SK-N-SH (cell line): ENCODE measurements at regions not wholly inside any gene's neighbourhood (a gene's known extent, or its start where the extent isn't known, plus 50 kb on each side); places are given as distances from the start of the nearest gene placed in this dataset.

Experiments
- CTCF ChIA-PET: fragments of 300-600, 350-600 bp; formaldehyde crosslinking; extraction: SDS; loops from one replicate; lab custom pipeline; 2021; lab: Yijun Ruan, JAX
- POLR2A ChIA-PET: fragments of 350-600 bp; sonication (Branson Sonifier 250); formaldehyde crosslinking; extraction: SDS; loops from one replicate; lab custom pipeline; 2020; ENCODE audit warnings: antibody characterized with exemption, inconsistent platforms; lab: Yijun Ruan, JAX
- DNase-seq: peaks from one replicate; pipeline ENCODE4 v3.0.0; 2012
- H2AFZ ChIP-seq: fragments of 200-600 bp; sonication (generic); 2 replicates; pipeline ENCODE4 v1.8.1; 2016; ENCODE audit warnings: antibody characterized with exemption, mild to moderate bottlenecking, low read depth
- H3F3A ChIP-seq: fragments of 200-600 bp; sonication (generic); replicated peaks from 2 replicates; pipeline ENCODE3; 2016; ENCODE audit warnings: antibody characterized with exemption, mild to moderate bottlenecking; ENCODE audit not compliant: insufficient read depth
- H3K27ac ChIP-seq, 2 experiments: fragments of 200-500 bp in 1 of 2; fragments of 200-600 bp in 1 of 2; sonication (Bioruptor generic) in 1 of 2; sonication (generic), shearing (Covaris generic) in 1 of 2; 2 replicates each; pipeline versions ENCODE4 v1.5.1 to v1.6.1; 2014 to 2016; ENCODE audit warnings: low read depth in 2 of 2, inconsistent platforms in 1 of 2, low read length in 1 of 2, mild to moderate bottlenecking in 1 of 2, mixed read lengths in 1 of 2
- H3K27me3 ChIP-seq: fragments of 200-600 bp; sonication (generic), shearing (Covaris generic); 2 replicates; pipeline ENCODE4 v1.6.1; 2016; ENCODE audit warnings: mixed run types; ENCODE audit not compliant: insufficient read depth
- H3K36me3 ChIP-seq, 2 experiments: fragments of 200-500 bp in 1 of 2; fragments of 200-600 bp in 1 of 2; sonication (Bioruptor generic) in 1 of 2; sonication (generic) in 1 of 2; replicated peaks in 1 of 2; 2 replicates each; pipeline versions ENCODE3 to v1.5.1; 2014 to 2016; ENCODE audit warnings: low read length in 1 of 2, mild to moderate bottlenecking in 1 of 2; ENCODE audit not compliant: insufficient read depth in 2 of 2, control insufficient read depth in 1 of 2
- H3K4me1 ChIP-seq, 2 experiments: fragments of 200-500 bp in 1 of 2; fragments of 200-600 bp in 1 of 2; sonication (Bioruptor generic) in 1 of 2; sonication (generic), shearing (Covaris generic) in 1 of 2; 2 replicates each; pipeline versions ENCODE4 v1.5.1 to v1.6.1; 2014 to 2016; ENCODE audit warnings: low read depth in 1 of 2, low read length in 1 of 2, mixed run types in 1 of 2; ENCODE audit not compliant: insufficient read depth in 2 of 2, control insufficient read depth in 1 of 2
- H3K4me2 ChIP-seq: fragments of 200-600 bp; sonication (generic), shearing (Covaris generic); 2 replicates; pipeline ENCODE4 v1.6.1; 2017; ENCODE audit warnings: mixed run types
- H3K4me3 ChIP-seq, 2 experiments: fragments of 200-500 bp in 1 of 2; fragments of 200-600 bp in 1 of 2; sonication (Bioruptor generic) in 1 of 2; sonication (generic), shearing (Covaris generic) in 1 of 2; 2 replicates each; pipeline versions ENCODE4 v1.5.1 to v1.8.1; 2014 to 2016; ENCODE audit warnings: low read depth in 2 of 2, inconsistent platforms in 1 of 2, low read length in 1 of 2, mild to moderate bottlenecking in 1 of 2, mixed read lengths in 1 of 2, moderate library complexity in 1 of 2
- H3K79me2 ChIP-seq: fragments of 200-600 bp; sonication (generic); 2 replicates; pipeline ENCODE4 v1.8.1; 2017; ENCODE audit warnings: mild to moderate bottlenecking; ENCODE audit not compliant: insufficient read depth
- H3K9ac ChIP-seq: fragments of 200-600 bp; sonication (generic); 2 replicates; pipeline ENCODE4 v1.6.1; 2017; ENCODE audit warnings: mixed run types
- H3K9me2 ChIP-seq: fragments of 200-600 bp; sonication (generic); 2 replicates; pipeline ENCODE4 v1.6.1; 2017; ENCODE audit warnings: mixed run types
- H3K9me3 ChIP-seq: fragments of 200-600 bp; sonication (generic); 2 replicates; pipeline ENCODE4 v1.6.1; 2017; ENCODE audit warnings: mixed run types, mild to moderate bottlenecking, moderate library complexity
- H4K20me1 ChIP-seq: fragments of 200-600 bp; sonication (generic); 2 replicates; pipeline ENCODE4 v1.6.1; 2017; ENCODE audit warnings: mild to moderate bottlenecking, mixed run types; ENCODE audit not compliant: insufficient read depth
- CTCF ChIP-seq: fragments of 200-600 bp; sonication (generic); IDR thresholded peaks from 2 replicates; pipeline ENCODE4 v1.6.1; 2017; ENCODE audit warnings: antibody characterized with exemption, mild to moderate bottlenecking, moderate library complexity
- EZH2phosphoT487 ChIP-seq: fragments of 200-600 bp; sonication (generic); IDR thresholded peaks from 2 replicates; pipeline ENCODE4 v1.6.1; 2017; ENCODE audit warnings: low read depth, mixed run types, mild to moderate bottlenecking, antibody characterized with exemption, moderate library complexity, borderline replicate concordance
- FOXM1 ChIP-seq: IDR thresholded peaks from 2 replicates; pipeline ENCODE4 v1.4.0; 2012; ENCODE audit warnings: low read depth, mild to moderate bottlenecking
- GATA2 ChIP-seq: sonication (generic); formaldehyde crosslinking; IDR thresholded peaks from 2 replicates; pipeline ENCODE4 v1.5.0; 2020; ENCODE audit warnings: mild to moderate bottlenecking, missing genetic modification reagents
- IRF3 ChIP-seq: fragments of 150-350 bp; IDR thresholded peaks from 2 replicates; pipeline ENCODE4 v1.6.1; 2016; ENCODE audit warnings: mild to moderate bottlenecking, low read depth, low read length
- JUND ChIP-seq: IDR thresholded peaks from 2 replicates; pipeline ENCODE4 v1.4.0; 2012
- MAX ChIP-seq: IDR thresholded peaks from 2 replicates; pipeline ENCODE4 v1.4.0; 2012; ENCODE audit warnings: low read depth
- NRF1 ChIP-seq: IDR thresholded peaks from 2 replicates; pipeline ENCODE4 v1.6.1; 2012; ENCODE audit warnings: low read depth, mild to moderate bottlenecking, low read length
- RAD21 ChIP-seq: IDR thresholded peaks from 2 replicates; pipeline ENCODE4 v1.6.1; 2012; ENCODE audit warnings: mild to moderate bottlenecking, low read length
- REST ChIP-seq: IDR thresholded peaks from 2 replicates; pipeline ENCODE4 v1.6.1; 2012; ENCODE audit warnings: mild to moderate bottlenecking, low read depth, low read length, moderate library complexity
- RFX5 ChIP-seq: IDR thresholded peaks from 2 replicates; pipeline ENCODE4 v1.6.1; 2012; ENCODE audit warnings: mild to moderate bottlenecking, improper control_type of control experiment, low read length
- RXRA ChIP-seq: IDR thresholded peaks from 2 replicates; pipeline ENCODE4 v1.4.0; 2012; ENCODE audit warnings: low read depth, mild to moderate bottlenecking, borderline replicate concordance
- SMC3 ChIP-seq: IDR thresholded peaks from 2 replicates; pipeline ENCODE4 v1.6.1; 2012; ENCODE audit warnings: low read depth, low read length, improper control_type of control experiment
- TCF12 ChIP-seq: IDR thresholded peaks from 2 replicates; pipeline ENCODE4 v1.4.0; 2012
- TEAD4 ChIP-seq: IDR thresholded peaks from 2 replicates; pipeline ENCODE4 v1.4.0; 2012; ENCODE audit warnings: mild to moderate bottlenecking, borderline replicate concordance; ENCODE audit not compliant: insufficient read depth
- USF2 ChIP-seq: fragments of 150-350 bp; IDR thresholded peaks from 2 replicates; pipeline ENCODE4 v1.6.1; 2017; ENCODE audit warnings: antibody characterized with exemption, low read length, low read depth, borderline replicate concordance
- YY1 ChIP-seq: IDR thresholded peaks from 2 replicates; pipeline ENCODE4 v1.4.0; 2012; ENCODE audit warnings: low read depth, mild to moderate bottlenecking
- ZBTB33 ChIP-seq: IDR thresholded peaks from 2 replicates; pipeline ENCODE4 v1.4.0; 2012; ENCODE audit warnings: low read depth, borderline replicate concordance
- WGBS: methylation state at CpG from one replicate; pipeline ENCODE4 v1.1.6; 2017; ENCODE audit warnings: low lambda C conversion rate; 5-methylcytosine and 5-hydroxymethylcytosine counted together

- POLR2A ChIA-PET, result no interaction called here
These were observed 570.8 kb upstream of the GYPC start for GRCh38 chr2:126085011-126085795.

GRCh38 chr2:126100962-126101361 lies 555.0 kb upstream of the GYPC start:
- Histone ChIP-seq H3K79me2 (no peaks in the 10 kb centered on the region), H3K4me2 (no peak overlapping the region), H3K27ac (no peak overlapping the region), H3K4me3 (no peak overlapping the region), H4K20me1 (no peaks in the 10 kb centered on the region), H3K36me3 (no peaks in the 10 kb centered on the region), H3K9me3 (no peaks in the 10 kb centered on the region; the same call in 1 of the 2 replicates), H3K9ac (no peak overlapping the region), H3F3A (no peaks in the 10 kb centered on the region), H3K9me2 (no peaks in the 10 kb centered on the region), H3K4me1 (no peaks in the 10 kb centered on the region), H2AFZ (no peak overlapping the region), H3K27me3 (no peaks in the 10 kb centered on the region)
- 4% methylated on average over 1 of the region's 1 CpG for WGBS
- no peak for DNase-seq
- ChIA-PET POLR2A (no interaction called here), CTCF (no interaction called here)
- TF ChIP-seq FOXM1 (no peak), REST (no peak), RFX5 (no peak), JUND (no peak), EZH2phosphoT487 (no peak), RXRA (no peak), YY1 (no peak), TCF12 (no peak), CTCF (no peak), TEAD4 (no peak), MAX (no peak), RAD21 (no peak), GATA2 (no peak), USF2 (no peak), ZBTB33 (no peak), IRF3 (no peak)

More at GRCh38 chr2:126085011-126085795, 570.8 kb upstream of the GYPC start:
- no peak overlapping the region for H3K4me2 ChIP-seq
- no peaks in the 10 kb centered on the region for H4K20me1 ChIP-seq
- H3K9me3 ChIP-seq, result no peaks in the 10 kb centered on the region; the same call in 1 of the 2 replicates
- H3K36me3 ChIP-seq, result no peaks in the 10 kb centered on the region
- H2AFZ ChIP-seq, result no peak overlapping the region
- H3K9me2 ChIP-seq, result no peaks in the 10 kb centered on the region
- TF ChIP-seq SMC3 (no peak), NRF1 (no peak), RFX5 (no peak)
- no peak overlapping the region for H3K4me3 ChIP-seq
- DNase-seq, result no peak
- H3K9ac ChIP-seq, result no peak overlapping the region
- no peaks in the 10 kb centered on the region for H3F3A ChIP-seq
- CTCF ChIA-PET, result no interaction called here
- no peak overlapping the region for H3K27ac ChIP-seq
- H3K4me1 ChIP-seq, result no peaks in the 10 kb centered on the region
- WGBS, result 8% methylated on average over 3 of the region's 3 CpGs
- H3K27me3 ChIP-seq, result no peaks in the 10 kb centered on the region
- no peaks in the 10 kb centered on the region for H3K79me2 ChIP-seq
